Transverse colon (tissue), 4 donors: ENCODE measurements at regions not wholly inside any gene's neighbourhood (a gene's known extent, or its start where the extent isn't known, plus 50 kb on each side); places are given as distances from the start of the nearest gene placed in this dataset.

Experiments used
- DNase-seq: peaks from one replicate; pipeline ENCODE4 v3.0.0-alpha.2; 2019
- H3K27ac ChIP-seq, 4 donors: fragments of 200-600 bp; sonication (generic); 2 replicates each; pipeline ENCODE4 v1.5.1; 2016 to 2018; ENCODE audit warnings: inconsistent platforms in 4 of 4
- H3K27me3 ChIP-seq: fragments of 200-600 bp; sonication (generic); 2 replicates; pipeline ENCODE4 v1.5.1; 2017; ENCODE audit warnings: inconsistent platforms
- H3K36me3 ChIP-seq, 4 donors: fragments of 200-600 bp; sonication (generic); 2 replicates each; pipeline ENCODE4 v1.5.1; 2017 to 2019; ENCODE audit warnings: inconsistent platforms in 4 of 4
- H3K4me1 ChIP-seq, 4 donors: fragments of 200-600 bp; sonication (generic); 2 replicates each; pipeline ENCODE4 v1.5.1; 2017 to 2020; ENCODE audit warnings: inconsistent platforms in 4 of 4
- H3K4me3 ChIP-seq, 4 donors: fragments of 200-600 bp; sonication (generic); 1 replicate in 1 of 4; 2 replicates in 3 of 4; pipeline versions ENCODE4 v1.5.1 to v1.6.1; 2017 to 2019; ENCODE audit warnings: inconsistent platforms in 4 of 4
- H3K9me3 ChIP-seq, 2 donors: fragments of 200-600 bp; sonication (generic); 2 replicates each; pipeline ENCODE4 v1.5.1; 2017 to 2019; ENCODE audit warnings: inconsistent platforms in 2 of 2
- EP300 ChIP-seq: sonication (generic); formaldehyde crosslinking; IDR thresholded peaks from one replicate; pipeline ENCODE4 v1.6.1; 2017; ENCODE audit warnings: antibody characterized with exemption, low read depth
- POLR2A ChIP-seq: fragments of 450-650 bp; IDR thresholded peaks from one replicate; pipeline ENCODE4 v1.6.1; 2016; ENCODE audit warnings: antibody characterized with exemption, mild to moderate bottlenecking, moderate library complexity
- POLR2AphosphoS5 ChIP-seq, 3 donors: sonication (generic); formaldehyde crosslinking; IDR thresholded peaks; one replicate each; pipeline ENCODE4 v1.6.1; 2016; ENCODE audit warnings: antibody characterized with exemption in 3 of 3
- WGBS, 2 donors: methylation state at CpG; one replicate each; pipeline ENCODE4 v1.1.5; 2018; ENCODE audit warnings: low coverage in 1 of 2; 5-methylcytosine and 5-hydroxymethylcytosine counted together
- in situ Hi-C, 4 donors: fragments of 200-750 bp; cut with MboI; loops; one replicate each; pipeline versions ENCODE4 v1.15.0 to v1.15.1; 2017; ENCODE audit warnings: low sequenced_read_pairs in 3 of 4, low pct_ligation_motif_present in 1 of 4, low pct_unique_long_range_greater_than_20kb in 1 of 4
- intact Hi-C: fragments of 100-400 bp; cut with DNase I; formaldehyde crosslinking; loops from one replicate; pipeline ENCODE4 v1.15.1; 2023; ENCODE audit warnings: low total_unique reads
- TF ChIP-seq, protein P1 (sequence below), 5 experiments: fragments of 200-600 bp in 3 of 5; fragments of 450-650 bp in 2 of 5; sonication (generic) in 3 of 5; IDR thresholded peaks; 1 replicate in 2 of 5; 2 replicates in 3 of 5; pipeline ENCODE4 v1.5.1; 2016 to 2017; ENCODE audit warnings: antibody characterized with exemption in 5 of 5, inconsistent platforms in 3 of 5, mild to moderate bottlenecking in 2 of 5, moderate library complexity in 1 of 5

DNA sequence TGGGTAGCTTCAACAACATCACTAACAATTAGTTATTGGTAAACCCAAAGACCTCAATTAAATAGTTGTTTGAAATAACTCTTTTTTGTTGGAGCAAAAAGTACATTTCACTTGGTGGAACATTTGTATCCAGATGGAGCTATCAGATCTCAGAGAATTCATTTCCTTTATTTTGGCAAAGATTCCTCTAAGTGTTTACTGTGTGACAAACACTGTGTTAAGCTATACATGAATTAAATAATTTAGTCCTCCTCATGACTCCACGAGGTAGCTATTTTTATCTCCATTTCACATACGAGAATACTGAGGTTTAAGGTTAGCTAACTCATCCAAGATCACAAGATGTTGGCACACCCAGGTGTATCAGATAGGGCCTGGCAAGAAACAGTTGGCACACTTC is 104.0 kb upstream of the IMMP2L start:
- intact Hi-C loops = no loop called here
- TF ChIP-seq POLR2AphosphoS5 (IDR thresholded peaks at IDR 0.05) = no peak
- TF ChIP-seq, protein P1, sequence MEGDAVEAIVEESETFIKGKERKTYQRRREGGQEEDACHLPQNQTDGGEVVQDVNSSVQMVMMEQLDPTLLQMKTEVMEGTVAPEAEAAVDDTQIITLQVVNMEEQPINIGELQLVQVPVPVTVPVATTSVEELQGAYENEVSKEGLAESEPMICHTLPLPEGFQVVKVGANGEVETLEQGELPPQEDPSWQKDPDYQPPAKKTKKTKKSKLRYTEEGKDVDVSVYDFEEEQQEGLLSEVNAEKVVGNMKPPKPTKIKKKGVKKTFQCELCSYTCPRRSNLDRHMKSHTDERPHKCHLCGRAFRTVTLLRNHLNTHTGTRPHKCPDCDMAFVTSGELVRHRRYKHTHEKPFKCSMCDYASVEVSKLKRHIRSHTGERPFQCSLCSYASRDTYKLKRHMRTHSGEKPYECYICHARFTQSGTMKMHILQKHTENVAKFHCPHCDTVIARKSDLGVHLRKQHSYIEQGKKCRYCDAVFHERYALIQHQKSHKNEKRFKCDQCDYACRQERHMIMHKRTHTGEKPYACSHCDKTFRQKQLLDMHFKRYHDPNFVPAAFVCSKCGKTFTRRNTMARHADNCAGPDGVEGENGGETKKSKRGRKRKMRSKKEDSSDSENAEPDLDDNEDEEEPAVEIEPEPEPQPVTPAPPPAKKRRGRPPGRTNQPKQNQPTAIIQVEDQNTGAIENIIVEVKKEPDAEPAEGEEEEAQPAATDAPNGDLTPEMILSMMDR (IDR thresholded peaks at IDR 0.05) = no peak
- no peak for TF ChIP-seq POLR2A
- no peak for TF ChIP-seq EP300

DNA sequence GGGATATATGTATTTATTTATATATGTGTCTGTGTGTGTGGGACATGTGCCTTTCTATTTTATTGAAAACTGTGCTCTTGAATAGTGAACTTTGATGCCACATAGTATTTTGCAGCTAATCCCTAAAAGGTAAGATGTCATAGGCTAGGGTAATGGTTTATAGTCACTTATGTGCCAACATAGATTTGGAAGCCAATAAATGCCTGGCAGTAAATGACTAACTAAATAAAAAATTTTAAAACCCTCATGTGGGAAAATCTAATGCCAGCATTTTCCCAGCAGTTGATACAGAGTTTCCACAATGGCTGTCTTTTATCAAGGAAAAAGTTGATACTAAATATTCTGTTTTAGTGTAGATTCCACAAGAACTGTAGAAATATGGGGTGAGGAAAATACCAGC is 101.5 kb upstream of the IMMP2L start:
- H3K4me3 ChIP-seq = no peak overlapping the region
- intact Hi-C loops = no loop called here
- in situ Hi-C loops = no loop called here

More for the DNA sequence above, 104.0 kb upstream of the IMMP2L start:
- Histone ChIP-seq H3K9me3 (no peaks in the 10 kb centered on the region), H3K27ac (no peak overlapping the region), H3K4me1 (no peaks in the 10 kb centered on the region), H3K36me3 (no peaks in the 10 kb centered on the region), H3K4me3 (no peak overlapping the region), H3K27me3 (no peaks in the 10 kb centered on the region)
- in situ Hi-C loops = no loop called here
- 39 to 46% methylated on average over 2 of the region's 2 CpGs for WGBS, 2 donors
- DNase-seq = no peak

DNA sequence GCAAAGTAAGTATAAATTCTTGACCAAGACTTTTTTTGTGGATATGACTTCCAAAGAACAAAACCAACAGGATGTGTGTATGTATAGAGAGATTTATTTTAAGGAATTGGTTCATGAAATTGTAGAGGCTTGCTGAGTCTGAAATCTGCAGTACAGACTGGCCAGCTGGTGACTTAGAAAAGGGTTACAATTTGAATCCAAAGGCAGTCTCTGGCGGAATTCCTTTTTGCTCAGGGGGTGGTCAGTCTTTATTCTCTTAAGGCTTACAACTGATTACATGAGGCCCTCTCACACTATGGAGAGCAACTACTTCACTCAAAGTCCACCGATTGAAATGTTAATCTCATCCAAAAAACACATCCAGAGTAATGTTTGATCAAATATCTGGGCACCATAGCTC is 100.1 kb upstream of the IMMP2L start:
- in situ Hi-C loops (no loop called here), intact Hi-C loops (no loop called here)
- Histone ChIP-seq H3K27me3 (no peaks in the 10 kb centered on the region), H3K4me1 (no peaks in the 10 kb centered on the region), H3K27ac (no peak overlapping the region), H3K36me3 (no peaks in the 10 kb centered on the region), H3K4me3 (no peak overlapping the region), H3K9me3 (no peaks in the 10 kb centered on the region)
- 86 to 91% methylated on average over 2 of the region's 2 CpGs for WGBS, 2 donors
- TF ChIP-seq, protein P1 (IDR thresholded peaks at IDR 0.05) = no peak
- no peak for TF ChIP-seq EP300
- no peak for TF ChIP-seq POLR2A
- no peak for TF ChIP-seq POLR2AphosphoS5 (IDR thresholded peaks at IDR 0.05)
- no peak for DNase-seq

More for the DNA sequence above, 101.5 kb upstream of the IMMP2L start:
- H3K36me3 ChIP-seq = no peaks in the 10 kb centered on the region
- no peak overlapping the region for H3K27ac ChIP-seq
- H3K4me1 ChIP-seq = no peaks in the 10 kb centered on the region
- no peaks in the 10 kb centered on the region for H3K27me3 ChIP-seq
- no peak for DNase-seq
- no peaks in the 10 kb centered on the region for H3K9me3 ChIP-seq
- TF ChIP-seq, protein P1 (IDR thresholded peaks at IDR 0.05) = no peak
- TF ChIP-seq POLR2AphosphoS5 (IDR thresholded peaks at IDR 0.05) = no peak
- TF ChIP-seq POLR2A = no peak
- TF ChIP-seq EP300 = no peak

DNA sequence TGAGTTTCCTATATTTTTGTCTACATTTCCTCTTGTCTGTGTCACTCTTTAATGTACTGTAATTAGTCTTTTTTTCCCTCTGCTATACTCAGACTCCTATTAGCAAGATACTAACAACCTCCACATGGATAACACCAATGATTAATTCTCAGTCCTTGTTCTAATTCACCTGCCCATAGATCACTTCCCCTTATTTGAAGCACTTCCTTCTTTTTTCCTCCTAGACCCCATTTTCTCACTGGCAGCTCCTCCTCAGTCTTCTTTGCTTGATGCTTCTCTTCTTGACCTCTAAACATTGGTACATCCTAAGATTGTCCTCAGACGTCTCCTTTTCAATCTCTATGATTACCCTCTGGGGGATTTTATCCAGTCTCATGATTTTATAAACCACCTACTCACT is 98.2 kb upstream of the IMMP2L start:
- intact Hi-C loops = no loop called here
- Histone ChIP-seq H3K4me1 (no peaks in the 10 kb centered on the region), H3K36me3 (no peaks in the 10 kb centered on the region), H3K27me3 (no peaks in the 10 kb centered on the region), H3K4me3 (no peak overlapping the region), H3K9me3 (no peaks in the 10 kb centered on the region), H3K27ac (no peak overlapping the region)
- TF ChIP-seq POLR2AphosphoS5 (IDR thresholded peaks at IDR 0.05) (no peak), EP300 (no peak), POLR2A (no peak)
- TF ChIP-seq, protein P1 (IDR thresholded peaks at IDR 0.05) = no peak
- DNase-seq = no peak
- in situ Hi-C loops = no loop called here
- 60 to 80% methylated on average over 1 of the region's 1 CpG for WGBS, 2 donors
